SK-N-SH treated with all-trans-retinoic acid at 6 μM for 48 hours (cell line): ENCODE measurements at regions not wholly inside any gene's neighbourhood (a gene's known extent, or its start where the extent isn't known, plus 50 kb on each side); places are given as distances from the start of the nearest gene placed in this dataset.

Experiments used
- GLIS3 ChIP-seq: fragments of 250-450 bp; sonication (Bioruptor Pico); IDR thresholded peaks from 2 replicates; pipeline ENCODE4 v1.5.0; 2020; ENCODE audit warnings: mild to moderate bottlenecking, moderate library complexity
- OSR1 ChIP-seq: fragments of 250-450 bp; sonication (Bioruptor Pico); IDR thresholded peaks from 2 replicates; pipeline ENCODE4 v1.8.0; 2022; ENCODE audit warnings: moderate library complexity, mild to moderate bottlenecking, inconsistent platforms
- PPARA ChIP-seq: fragments of 250-450 bp; sonication (Bioruptor Pico); IDR thresholded peaks from 2 replicates; pipeline ENCODE4 v1.5.0; 2020; ENCODE audit warnings: mild to moderate bottlenecking, borderline replicate concordance
- TCF4 ChIP-seq: fragments of 250-450 bp; sonication (Bioruptor Pico); IDR thresholded peaks from 2 replicates; pipeline ENCODE4 v1.8.0; 2021; ENCODE audit warnings: mild to moderate bottlenecking, moderate library complexity, borderline replicate concordance
- TOX ChIP-seq: fragments of 250-450 bp; sonication (Bioruptor Pico); IDR thresholded peaks from 2 replicates; pipeline ENCODE4 v1.8.0; 2021; ENCODE audit warnings: mild to moderate bottlenecking, moderate library complexity, borderline replicate concordance
- ZFP30 ChIP-seq: fragments of 450-650 bp; formaldehyde crosslinking; IDR thresholded peaks from 2 replicates; pipeline ENCODE4 v1.5.0; 2022; ENCODE audit warnings: mild to moderate bottlenecking, moderate library complexity
- TF ChIP-seq, protein P1 (sequence below): fragments of 250-450 bp; sonication (Bioruptor Pico); IDR thresholded peaks from 2 replicates; pipeline ENCODE4 v1.8.0; 2020; ENCODE audit warnings: mild to moderate bottlenecking, moderate library complexity, borderline replicate concordance
- TF ChIP-seq, protein P2 (sequence below): fragments of 250-450 bp; sonication (Bioruptor Pico); IDR thresholded peaks from 2 replicates; pipeline ENCODE4 v1.5.1; 2020; ENCODE audit warnings: low read depth, mild to moderate bottlenecking, moderate library complexity

DNA sequence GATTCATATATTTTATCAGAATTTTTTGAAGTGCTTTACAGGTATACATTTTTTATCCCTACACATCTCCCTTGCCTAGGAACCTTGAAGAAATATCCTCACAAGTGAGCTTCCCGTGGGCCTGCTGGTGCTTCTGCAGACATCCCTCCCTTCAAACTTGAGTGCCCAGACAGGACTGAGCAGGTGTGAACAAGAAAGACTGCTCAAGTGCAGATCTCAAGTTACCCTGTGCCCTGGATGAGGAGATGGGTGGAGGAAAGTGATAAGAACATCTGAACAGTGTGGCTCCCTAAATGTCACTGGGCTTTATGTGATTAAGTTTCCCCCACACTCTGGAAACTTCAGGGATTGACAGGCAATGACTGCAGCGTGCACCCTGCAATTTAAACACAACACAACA lies 209.8 kb downstream of the TLE1 start:
- no peak for TF ChIP-seq PPARA (CRISPR knock-in tag)
- no peak for TF ChIP-seq TOX (CRISPR knock-in tag)
- TF ChIP-seq, protein P1, sequence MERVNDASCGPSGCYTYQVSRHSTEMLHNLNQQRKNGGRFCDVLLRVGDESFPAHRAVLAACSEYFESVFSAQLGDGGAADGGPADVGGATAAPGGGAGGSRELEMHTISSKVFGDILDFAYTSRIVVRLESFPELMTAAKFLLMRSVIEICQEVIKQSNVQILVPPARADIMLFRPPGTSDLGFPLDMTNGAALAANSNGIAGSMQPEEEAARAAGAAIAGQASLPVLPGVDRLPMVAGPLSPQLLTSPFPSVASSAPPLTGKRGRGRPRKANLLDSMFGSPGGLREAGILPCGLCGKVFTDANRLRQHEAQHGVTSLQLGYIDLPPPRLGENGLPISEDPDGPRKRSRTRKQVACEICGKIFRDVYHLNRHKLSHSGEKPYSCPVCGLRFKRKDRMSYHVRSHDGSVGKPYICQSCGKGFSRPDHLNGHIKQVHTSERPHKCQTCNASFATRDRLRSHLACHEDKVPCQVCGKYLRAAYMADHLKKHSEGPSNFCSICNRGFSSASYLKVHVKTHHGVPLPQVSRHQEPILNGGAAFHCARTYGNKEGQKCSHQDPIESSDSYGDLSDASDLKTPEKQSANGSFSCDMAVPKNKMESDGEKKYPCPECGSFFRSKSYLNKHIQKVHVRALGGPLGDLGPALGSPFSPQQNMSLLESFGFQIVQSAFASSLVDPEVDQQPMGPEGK (CRISPR knock-in tag) = no peak
- TF ChIP-seq, protein P2, sequence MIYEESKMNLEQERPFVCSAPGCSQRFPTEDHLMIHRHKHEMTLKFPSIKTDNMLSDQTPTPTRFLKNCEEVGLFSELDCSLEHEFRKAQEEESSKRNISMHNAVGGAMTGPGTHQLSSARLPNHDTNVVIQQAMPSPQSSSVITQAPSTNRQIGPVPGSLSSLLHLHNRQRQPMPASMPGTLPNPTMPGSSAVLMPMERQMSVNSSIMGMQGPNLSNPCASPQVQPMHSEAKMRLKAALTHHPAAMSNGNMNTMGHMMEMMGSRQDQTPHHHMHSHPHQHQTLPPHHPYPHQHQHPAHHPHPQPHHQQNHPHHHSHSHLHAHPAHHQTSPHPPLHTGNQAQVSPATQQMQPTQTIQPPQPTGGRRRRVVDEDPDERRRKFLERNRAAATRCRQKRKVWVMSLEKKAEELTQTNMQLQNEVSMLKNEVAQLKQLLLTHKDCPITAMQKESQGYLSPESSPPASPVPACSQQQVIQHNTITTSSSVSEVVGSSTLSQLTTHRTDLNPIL = no peak
- TF ChIP-seq GLIS3 (CRISPR knock-in tag) = no peak
- no peak for TF ChIP-seq TCF4 (CRISPR knock-in tag)
- no peak for TF ChIP-seq ZFP30 (CRISPR knock-in tag)
- no peak for TF ChIP-seq OSR1 (CRISPR knock-in tag)
